GM19395 (cell line): ENCODE measurements at regions not wholly inside any gene's neighbourhood (a gene's known extent, or its start where the extent isn't known, plus 50 kb on each side); places are given as distances from the start of the nearest gene placed in this dataset.
"Not testable (repeated sequence)": the region's sequence is repeated elsewhere in the genome, so short reads cannot be mapped to it uniquely, and the experiment has no call there.

Source experiments
- ATAC-seq: cut with Tn5 transposase; IDR thresholded peaks from one replicate; pipeline ENCODE4 v1.9.1; 2021; ENCODE audit warnings: mild to moderate bottlenecking, moderate library complexity; ENCODE audit not compliant: unreplicated experiment

DNA sequence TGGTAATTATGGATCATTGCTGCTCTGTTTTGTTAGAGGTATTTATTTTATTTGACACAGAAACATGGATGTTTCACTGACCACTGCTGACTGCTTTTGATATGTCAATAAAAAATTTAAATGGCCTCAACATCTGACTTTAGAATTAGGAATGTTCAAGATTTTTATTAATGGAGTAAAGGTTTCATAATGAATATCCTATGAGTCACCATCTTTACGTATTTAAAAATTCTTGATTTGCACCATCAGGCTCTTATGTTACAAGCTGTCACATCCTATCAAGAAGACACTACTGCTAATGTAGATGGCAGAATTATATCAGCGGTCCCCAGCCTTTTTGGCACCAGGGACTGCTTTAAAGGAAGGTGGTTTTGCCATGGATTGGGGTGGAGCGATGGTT lies 578.7 kb upstream of the NRP1 start:
- no peak for ATAC-seq

DNA sequence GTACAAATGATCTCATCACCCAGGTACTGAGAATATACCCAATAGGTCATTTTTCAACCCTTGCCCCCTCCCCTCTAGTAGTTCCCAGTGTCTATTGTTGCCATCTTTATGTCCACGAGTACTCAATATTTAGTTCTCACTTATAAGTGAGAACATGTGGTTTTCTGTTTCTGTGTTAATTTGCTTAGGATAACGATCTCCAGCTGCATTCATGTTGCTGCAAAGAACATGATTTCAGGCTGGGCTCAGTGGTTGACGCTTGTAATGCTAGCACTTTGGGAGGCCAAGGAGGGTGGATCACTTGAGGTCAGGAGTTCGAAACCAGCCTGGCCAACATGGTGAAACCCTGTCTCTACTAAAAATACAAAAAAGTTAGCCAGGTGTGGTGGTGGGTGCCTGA lies 575.0 kb upstream of the NRP1 start:
- not testable (repeated sequence) for ATAC-seq

DNA sequence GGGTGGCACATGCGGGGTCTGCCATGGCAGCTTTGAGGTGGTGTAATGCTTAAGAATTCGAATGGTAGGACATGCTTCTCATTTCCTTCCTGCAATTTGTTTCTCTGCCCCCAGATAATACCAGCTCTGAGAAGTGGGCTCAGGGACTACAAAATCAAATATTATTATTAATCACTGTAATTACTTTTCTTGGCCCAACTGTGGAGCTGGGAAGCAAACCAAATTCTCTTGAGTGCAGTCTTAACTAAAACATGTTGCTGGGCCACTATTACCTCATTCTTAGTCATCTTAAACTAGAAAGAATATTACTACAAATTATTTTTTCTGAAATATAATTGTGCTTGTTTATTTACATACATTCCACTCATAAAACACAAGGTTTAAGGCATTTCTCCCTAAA lies 566.7 kb upstream of the NRP1 start:
- ATAC-seq: no peak

DNA sequence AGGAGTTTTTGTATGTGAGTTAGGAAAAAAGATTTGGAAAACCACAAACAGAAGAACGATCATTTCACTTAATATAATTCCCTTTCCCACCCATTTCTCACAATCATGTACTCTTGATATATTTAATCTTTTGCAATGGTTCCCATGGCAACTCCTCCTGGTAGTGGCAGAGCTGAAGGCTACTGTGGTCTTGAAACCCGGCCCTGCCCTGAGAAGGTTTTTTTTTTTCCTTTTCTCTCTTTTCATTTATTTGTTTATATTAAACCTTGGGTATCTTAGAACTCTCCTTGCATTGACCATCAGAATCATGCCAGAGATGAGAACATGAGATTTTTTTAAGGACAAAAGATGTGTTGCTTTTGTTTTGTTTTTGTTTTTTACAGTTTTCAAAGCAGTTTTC lies 566.1 kb upstream of the NRP1 start:
- no peak for ATAC-seq

DNA sequence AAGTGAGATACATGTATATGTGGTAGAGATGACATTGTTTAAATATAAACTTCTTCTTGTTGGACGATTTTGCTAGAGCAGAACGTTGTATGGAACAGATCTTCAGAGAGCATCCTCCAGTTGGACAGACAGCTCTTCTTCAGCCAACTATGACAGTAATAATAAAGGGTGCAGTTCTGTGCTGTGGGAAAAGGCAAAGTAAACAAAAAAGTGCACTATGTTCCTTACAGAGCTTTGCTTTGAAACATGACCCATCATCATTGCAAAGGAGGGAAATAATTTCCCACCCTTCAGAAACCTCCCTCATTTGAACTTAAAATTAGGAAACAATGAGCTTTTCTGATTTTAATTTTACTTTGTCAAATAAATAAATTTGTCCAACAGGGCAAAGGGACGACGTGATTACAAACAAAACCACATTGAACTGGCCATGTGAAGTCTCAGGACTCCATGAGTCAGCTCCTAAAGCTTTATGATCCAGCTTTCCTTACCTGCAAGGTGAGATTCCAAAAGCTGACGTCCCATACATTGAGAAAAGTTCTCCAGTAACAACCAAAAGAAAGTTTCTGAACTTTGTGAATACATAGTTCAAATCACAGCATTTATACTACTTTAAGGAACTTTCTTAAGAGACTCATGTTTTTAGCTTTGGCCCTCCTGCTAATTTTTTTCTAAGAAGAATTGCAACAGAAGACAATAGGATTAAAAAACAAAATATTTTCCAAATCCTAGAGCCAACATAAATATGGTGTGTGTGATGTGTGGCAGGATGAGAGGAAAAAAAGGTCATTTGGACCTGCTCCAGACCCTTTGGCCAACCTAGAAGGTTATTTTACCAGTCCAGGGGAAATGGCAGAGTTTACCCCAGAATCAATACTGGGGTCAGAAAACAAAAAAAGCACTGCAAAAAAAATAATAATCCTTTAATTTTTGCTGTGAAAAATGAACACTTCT lies 565.4 kb upstream of the NRP1 start:
- ATAC-seq: no peak

DNA sequence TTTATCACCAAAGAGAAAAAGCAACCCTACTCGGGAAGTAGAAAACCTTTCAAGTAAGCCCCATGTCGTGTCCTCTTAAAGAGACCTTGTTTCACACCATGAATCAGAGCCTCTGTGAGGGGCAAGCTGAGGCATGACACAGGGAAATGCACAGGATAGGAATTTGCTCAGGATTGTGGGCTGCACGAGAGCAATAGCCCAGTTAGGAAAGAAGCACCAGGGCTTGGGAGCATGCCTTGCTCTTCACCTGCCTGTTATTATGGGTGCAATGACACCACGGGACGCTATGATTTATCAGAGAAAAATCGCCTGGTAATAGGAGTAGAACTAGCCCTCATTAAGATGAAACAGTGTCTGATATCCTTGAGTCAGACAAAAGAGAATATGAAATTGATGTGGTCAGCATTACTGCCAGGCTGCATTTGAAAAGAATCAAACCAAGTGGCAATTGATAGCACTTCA lies 562.9 kb upstream of the NRP1 start:
- ATAC-seq: no peak

DNA sequence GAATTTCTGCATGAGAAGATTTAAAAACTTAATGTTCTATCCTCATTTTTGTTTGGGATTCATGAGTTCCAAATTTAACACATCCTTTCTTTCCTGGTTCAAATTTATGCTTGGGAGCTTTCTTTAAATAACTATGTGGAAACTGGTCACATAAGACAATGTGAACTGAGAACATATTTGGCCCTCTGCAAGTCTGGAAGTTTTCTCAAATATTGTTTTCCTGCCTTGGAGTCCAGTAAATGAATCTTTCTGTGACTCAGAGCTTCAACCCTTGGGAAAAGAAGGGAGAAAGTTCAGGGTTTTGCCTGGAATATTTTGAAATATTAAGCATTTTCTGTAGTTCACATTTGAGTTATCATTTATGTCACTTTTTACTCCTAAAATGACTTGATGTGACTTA lies 559.0 kb upstream of the NRP1 start:
- ATAC-seq: no peak

DNA sequence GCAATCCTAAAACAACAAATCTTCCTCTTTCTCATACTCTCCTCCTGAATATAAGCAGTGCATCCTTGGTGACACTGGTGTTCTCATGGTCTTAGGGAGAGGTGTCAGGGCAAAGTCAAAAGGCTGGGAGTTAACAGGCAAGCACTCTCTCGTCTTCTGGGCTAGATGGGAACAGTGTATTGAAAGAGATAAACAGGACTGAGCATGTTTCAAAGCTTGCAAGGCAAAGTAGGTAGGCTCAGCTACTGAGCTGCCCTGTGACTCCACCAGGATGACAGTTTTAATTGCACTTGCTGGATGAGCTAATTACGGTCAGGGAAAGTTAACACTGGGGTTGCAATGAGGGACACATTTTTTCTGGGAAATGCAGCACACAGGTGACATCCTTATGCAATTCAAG lies 554.9 kb upstream of the NRP1 start:
- no peak for ATAC-seq

DNA sequence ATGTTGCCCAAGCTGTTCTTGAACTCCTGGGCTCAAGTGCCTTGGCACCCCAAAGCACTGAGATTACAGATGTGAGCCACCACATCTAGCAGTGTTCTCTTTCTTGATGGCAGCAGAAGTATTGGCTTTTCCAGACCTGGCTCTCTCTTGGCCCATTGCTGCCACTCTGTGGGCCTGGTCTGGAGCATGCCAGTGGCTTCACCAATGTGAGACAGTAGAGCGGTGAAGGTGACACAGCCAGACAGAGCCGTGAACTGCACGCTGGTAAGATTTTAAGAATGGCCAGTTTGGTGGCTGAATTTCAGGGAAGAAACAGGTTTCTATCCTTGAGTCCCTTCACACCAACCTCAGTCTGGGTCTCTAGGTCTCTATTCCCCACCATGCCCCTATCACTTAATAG lies 552.7 kb upstream of the NRP1 start:
- ATAC-seq: no peak

DNA sequence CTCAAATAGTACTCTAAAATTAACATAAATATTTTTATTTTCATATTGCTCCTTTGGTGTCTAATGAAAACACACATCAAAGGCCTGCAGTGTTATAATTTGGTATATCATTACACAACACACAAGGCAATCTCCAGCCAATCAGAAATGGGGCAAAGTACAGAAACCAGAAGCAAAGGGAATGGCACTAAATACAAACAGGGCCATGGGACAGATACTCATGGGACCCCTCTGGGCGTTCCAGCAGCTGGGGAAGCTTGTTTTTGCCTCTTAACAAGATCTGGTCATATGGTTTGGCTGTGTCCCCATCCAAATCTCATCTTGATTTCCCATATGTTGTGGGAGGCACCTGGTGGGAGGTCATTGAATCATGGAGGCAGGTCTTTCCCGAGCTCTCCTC lies 551.8 kb upstream of the NRP1 start:
- no peak for ATAC-seq

DNA sequence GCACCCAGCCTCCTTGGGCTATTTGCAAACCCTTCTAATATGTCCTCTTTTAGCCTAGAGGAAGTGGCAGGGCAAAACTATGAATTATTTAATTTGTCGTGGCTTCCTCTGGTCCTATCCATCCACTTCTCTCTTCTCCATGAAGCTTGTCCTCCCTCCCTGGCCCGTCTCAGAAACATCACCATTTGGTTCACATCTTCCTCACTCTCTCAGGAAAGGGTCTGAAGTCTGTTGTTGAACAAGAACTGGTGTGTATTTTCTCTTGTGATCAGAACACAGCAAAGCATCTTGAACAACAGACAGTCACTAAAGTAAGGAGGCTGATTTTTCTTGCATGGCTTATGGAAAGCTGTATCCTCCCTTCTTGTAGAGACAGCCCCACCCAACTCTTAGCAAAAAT lies 550.1 kb upstream of the NRP1 start:
- ATAC-seq: no peak

DNA sequence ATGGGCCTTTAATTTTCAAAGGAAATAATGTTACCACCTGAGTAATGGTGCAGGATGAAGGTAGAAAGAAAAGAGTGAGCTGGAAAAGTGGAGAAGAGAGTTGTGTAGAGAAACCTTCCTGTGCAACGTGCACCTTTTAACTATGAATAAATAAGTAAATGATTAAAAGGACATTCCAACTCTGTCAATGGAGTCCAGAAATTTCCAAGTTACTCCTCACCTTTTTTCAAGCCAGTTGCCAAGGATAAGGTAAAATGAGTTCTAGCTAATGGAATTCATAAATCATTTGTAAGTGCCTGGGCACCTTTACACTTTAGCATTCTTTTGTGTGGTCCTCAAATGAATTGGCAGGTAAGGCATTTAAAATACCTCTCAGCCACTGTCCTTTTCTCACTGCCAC lies 549.4 kb upstream of the NRP1 start:
- no peak for ATAC-seq

DNA sequence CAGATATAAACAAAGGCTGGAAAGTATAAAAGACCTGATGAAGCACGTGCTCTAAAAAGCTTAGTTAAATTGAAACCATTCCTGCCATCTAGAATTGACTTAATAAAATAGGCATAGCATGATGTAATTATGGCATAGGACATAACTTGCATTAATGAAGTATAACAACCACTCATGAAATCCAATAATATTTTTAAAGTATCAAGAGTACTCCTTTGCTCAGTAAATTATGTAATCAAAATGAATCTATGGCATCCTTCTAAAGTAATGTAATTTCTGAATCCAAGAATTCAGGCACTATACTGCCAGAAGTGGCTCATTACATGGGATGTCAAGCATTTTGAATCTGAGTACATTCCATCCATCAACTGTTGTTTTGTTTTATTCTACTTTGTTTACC lies 548.5 kb upstream of the NRP1 start:
- no peak for ATAC-seq

DNA sequence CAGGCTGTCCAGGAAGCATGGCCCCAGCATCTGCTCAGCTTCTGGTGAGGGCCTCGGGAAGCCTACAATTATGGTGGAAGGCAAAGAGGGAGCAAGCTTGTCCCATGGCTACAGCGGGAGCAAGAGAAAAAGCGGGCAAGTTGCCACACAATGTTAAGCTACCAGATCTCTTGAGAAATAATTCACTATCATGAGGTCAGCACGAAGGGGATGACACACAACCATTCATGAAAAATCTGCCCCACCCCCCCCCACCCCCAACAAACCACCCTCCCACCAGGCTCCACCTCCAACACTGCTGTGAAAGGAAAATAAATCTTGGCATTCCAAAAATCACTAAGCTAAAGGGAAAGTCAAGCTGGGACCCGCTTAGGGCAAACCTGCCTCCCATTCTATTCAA lies 545.8 kb upstream of the NRP1 start:
- ATAC-seq: no peak

DNA sequence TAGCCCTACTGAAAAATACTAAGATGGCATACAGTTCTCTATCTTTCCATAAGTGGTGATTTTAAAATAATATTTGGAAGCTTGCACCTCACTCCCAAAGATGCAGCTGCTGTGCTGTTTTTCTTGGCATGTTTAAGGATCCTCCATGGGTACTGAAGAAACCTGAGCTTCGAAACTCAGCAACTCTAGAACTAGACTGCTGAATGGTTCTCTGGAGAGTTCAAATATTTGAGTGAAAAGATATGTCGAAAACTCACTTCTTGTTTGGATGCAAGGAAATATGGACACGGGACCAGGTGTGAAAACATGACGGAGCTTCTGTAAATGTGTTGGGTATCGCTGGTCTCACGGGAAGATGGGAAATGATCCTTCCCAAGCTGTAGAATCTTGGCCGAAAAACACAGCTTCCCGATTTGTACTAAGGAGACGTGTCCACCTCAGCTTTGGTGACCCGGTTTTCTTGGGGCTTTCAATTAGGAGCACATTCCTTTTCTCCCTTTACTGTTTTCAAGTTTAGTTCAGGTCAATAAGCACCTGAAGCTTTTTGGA lies 543.8 kb upstream of the NRP1 start:
- no peak for ATAC-seq

DNA sequence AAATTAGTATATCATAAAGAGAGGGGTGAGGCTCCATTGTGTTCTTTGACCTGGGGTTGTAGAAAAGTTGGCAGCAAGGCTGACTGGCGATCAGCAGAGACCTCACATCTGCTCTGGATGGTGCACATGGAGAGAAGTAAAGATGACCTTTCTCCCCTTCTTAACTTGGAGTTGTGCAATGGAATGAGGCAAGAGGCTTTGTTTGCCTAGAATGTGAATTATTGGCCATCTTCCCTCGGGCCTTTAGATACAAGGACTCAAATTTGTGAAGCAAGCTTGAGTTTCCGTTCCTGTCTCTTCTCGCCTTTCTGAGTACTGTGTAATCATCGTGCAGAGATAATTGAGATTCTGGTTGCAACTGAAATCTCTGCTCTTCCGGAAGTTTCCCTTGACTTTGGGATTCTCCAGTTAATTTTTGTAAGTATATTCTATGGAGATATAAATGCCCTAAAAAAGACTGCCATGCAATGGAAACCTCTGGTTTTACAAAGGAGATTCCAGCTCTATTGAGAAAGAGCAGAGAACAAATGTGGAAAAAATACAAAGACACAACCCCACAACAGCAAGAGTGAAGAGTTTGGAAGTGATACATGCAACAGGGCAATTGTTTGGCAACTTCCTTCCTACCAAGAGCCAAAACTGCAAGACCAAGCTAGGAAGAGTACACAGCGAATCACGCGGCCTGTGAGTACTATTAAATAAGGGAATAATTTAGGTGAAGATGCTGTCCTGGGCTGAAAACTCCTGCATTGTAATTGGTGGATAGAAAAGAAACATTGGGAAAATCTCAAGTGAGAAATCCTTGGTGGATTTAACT lies 542.3 kb upstream of the NRP1 start:
- ATAC-seq: no peak

DNA sequence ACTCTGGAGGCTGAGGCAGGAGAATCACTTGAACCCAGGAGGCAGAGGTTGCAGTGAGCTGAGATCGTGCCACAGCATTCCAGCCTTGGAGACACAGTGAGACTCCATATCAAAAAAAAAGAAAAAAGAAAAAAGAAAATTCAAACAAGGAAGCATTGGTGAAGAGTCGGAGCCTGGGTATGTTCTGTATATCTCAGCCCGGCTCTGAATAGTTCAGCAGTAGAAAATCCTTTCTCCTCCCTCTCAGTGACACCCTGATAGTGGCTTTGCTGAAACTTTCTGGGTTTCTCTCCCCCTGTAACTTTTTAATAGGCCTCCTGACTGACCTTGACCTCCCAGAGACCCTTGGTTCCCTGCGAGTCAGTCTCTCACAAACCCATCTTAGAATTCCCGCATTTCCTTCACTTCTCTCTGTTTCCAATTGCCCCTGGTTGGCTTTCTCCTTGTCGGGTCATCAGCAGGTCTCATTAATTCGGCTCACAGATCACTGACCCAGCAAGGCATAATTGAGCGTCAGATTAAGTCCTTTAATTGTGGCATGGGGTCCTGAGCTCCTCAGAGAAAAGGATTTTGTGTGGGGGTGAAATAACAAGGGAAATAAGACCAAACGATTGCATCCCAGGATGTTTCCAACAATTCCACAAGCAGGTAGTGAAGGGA lies 541.6 kb upstream of the NRP1 start:
- no peak for ATAC-seq

DNA sequence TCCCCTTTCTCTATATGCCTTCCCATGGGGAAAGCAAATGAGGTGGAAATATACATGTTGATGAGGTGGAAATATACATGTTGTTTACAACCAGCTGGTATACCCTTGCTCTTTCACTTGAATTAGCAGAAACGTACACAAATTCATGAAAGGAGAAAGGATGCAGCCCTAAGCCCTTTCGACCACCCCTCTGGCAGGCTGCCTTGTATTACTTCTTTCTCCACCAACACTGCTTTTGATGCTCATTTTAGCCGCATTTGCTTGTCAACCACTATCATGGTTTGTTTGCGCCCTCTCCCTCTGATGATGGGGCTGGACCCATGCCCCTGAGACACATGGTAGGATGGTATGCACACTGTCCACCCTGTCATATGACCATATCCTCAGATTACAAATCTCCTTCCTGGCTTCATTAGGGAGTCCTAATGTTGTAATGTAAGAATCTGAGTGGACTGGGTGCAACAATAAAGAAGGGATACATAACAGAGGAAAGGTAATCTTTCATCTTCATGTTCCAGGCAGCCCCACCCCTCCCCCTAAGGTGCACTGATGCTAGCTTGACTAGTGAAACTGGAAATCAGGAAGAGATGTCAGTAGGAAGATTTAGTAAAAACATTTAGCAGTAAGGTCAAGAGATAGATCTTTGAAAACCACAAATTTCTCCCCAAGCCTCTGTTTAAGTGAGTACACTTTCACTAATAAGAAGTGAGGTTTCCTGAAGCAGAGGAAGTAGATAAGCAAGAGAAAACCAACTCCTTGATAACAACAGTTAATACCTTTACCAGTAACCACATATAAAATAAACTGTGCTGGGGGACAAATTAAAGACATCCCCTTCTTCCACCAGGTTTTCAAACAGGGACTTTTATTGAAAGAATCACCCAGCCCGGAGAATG lies 536.8 kb upstream of the NRP1 start:
- ATAC-seq: no peak

DNA sequence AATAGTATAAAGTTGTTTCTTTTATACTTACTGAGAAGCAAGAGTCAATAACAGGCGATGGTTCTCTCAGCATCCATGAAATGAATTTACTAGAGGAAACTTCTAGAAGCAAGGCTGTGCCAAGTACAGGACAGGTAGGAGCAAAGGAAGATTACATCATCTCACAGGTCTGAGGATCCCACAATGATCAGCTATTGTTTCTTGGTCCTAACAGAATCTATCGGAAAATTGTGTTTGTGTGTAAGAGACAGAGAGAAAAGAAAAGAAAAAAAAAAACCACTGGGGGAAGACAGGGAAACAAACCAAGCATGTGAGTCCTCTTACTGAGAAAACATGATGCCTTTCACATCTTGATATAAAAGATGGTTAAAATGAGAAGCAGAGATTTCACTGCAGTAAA lies 535.0 kb upstream of the NRP1 start:
- ATAC-seq: no peak

DNA sequence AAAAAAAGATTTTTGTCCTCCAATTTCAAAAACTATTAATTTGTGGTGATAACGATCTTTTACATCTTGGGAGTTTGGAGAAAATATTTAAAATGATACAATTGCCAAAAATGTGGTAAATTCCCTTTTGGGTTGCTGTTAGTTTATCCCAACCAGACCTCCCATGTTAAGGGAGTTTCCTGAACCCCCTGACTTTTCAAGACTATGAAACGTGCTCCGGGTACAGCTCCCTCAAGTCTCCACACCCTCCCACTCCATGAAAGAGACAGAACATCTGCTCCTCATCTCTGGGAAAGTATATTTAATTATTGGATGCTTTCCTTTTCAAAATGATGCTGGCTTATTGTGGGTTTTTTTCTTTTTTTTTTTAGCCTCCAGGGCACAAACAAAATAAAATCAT lies 534.6 kb upstream of the NRP1 start:
- ATAC-seq: no peak
